ENCODE measurements at regions not wholly inside any gene's neighbourhood (a gene's known extent, or its start where the extent isn't known, plus 50 kb on each side); places are given as distances from the start of the nearest gene placed in this dataset.
"Not testable (repeated sequence)": the region's sequence is repeated elsewhere in the genome, so short reads cannot be mapped to it uniquely, and the experiment has no call there.

GRCh38 chr4:141356963-141357335 is 136.3 kb downstream of the ZNF330 start:
- Histone ChIP-seq H3K27ac (ENCODE audit: low read depth in 1 of 2, low read length in 1 of 2) (no peak overlapping the region), H3K9ac (ENCODE audit: insufficient read depth in 1 of 2, low read length in 2 of 2) (no peak overlapping the region)
- TF ChIP-seq, protein P1, sequence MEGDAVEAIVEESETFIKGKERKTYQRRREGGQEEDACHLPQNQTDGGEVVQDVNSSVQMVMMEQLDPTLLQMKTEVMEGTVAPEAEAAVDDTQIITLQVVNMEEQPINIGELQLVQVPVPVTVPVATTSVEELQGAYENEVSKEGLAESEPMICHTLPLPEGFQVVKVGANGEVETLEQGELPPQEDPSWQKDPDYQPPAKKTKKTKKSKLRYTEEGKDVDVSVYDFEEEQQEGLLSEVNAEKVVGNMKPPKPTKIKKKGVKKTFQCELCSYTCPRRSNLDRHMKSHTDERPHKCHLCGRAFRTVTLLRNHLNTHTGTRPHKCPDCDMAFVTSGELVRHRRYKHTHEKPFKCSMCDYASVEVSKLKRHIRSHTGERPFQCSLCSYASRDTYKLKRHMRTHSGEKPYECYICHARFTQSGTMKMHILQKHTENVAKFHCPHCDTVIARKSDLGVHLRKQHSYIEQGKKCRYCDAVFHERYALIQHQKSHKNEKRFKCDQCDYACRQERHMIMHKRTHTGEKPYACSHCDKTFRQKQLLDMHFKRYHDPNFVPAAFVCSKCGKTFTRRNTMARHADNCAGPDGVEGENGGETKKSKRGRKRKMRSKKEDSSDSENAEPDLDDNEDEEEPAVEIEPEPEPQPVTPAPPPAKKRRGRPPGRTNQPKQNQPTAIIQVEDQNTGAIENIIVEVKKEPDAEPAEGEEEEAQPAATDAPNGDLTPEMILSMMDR (IDR thresholded peaks at IDR 0.05; ENCODE audit: control extremely low read depth, extremely low read depth): no peak

DNA sequence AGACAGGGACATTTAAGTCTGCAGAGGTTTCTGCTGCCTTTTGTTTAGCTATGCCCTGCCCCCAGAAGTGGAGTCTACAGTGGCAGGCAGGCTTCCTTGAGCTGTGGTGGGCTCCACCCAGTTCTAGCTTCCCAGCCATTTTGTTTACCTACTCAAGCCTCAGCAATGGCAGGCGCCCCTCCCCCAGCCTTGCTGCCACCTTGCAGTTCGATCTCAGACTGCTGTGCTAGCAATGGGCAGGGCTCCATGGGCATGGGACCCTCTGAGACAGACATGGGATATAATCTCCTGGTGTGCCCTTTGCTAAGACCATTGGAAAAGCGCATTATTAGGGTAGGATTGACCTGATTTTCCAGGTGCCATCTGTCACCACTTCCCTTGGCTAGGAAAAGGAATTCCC is 147.5 kb downstream of the ZNF330 start:
- ATAC-seq (ENCODE audit: insufficient read depth, low FRiP score); H3K9ac ChIP-seq (ENCODE audit: insufficient read depth in 1 of 2, low read length in 2 of 2); DNase-seq; H3K27me3 ChIP-seq (ENCODE audit: control insufficient read depth in 3 of 3, insufficient read depth in 3 of 3, low read length in 2 of 3); H3K9me3 ChIP-seq (ENCODE audit: control insufficient read depth in 4 of 4, insufficient read depth in 3 of 4, low read length in 3 of 4); H3K27ac ChIP-seq (ENCODE audit: low read depth in 1 of 2, low read length in 1 of 2); H3K36me3 ChIP-seq (ENCODE audit: control insufficient read depth in 4 of 4, insufficient read depth in 4 of 4, low read length in 4 of 4); H3K4me1 ChIP-seq (ENCODE audit: control insufficient read depth in 5 of 5, insufficient read depth in 5 of 5, low read length in 5 of 5); H3K4me3 ChIP-seq: not testable (repeated sequence)
- WGBS, 2 donors: 90% methylated on average over 3 of the region's 3 CpGs

More at GRCh38 chr4:141356963-141357335, 136.3 kb downstream of the ZNF330 start:
- no peaks in the 10 kb centered on the region for H3K36me3 ChIP-seq (ENCODE audit: control insufficient read depth in 4 of 4, insufficient read depth in 4 of 4, low read length in 4 of 4)
- H3K9me3 ChIP-seq (ENCODE audit: control insufficient read depth in 4 of 4, insufficient read depth in 3 of 4, low read length in 3 of 4): peaks cover 0 to 3% (median 0%) of the 10 kb centered on the region in 4 donors
- no peaks in the 10 kb centered on the region for H3K27me3 ChIP-seq (ENCODE audit: control insufficient read depth in 3 of 3, insufficient read depth in 3 of 3, low read length in 2 of 3)
- H3K4me3 ChIP-seq: no peak overlapping the region
- ATAC-seq (ENCODE audit: insufficient read depth, low FRiP score) (no peak), DNase-seq (no peak)
- H3K4me1 ChIP-seq (ENCODE audit: control insufficient read depth in 5 of 5, insufficient read depth in 5 of 5, low read length in 5 of 5): peaks cover 0 to 11% (median 4%) of the 10 kb centered on the region in 5 donors

- Histone ChIP-seq H3K27ac (ENCODE audit: low read depth in 1 of 2, low read length in 1 of 2) (no peak overlapping the region), H3K4me3 (no peak overlapping the region), H3K36me3 (ENCODE audit: control insufficient read depth in 4 of 4, insufficient read depth in 4 of 4, low read length in 4 of 4) (no peaks in the 10 kb centered on the region), H3K27me3 (ENCODE audit: control insufficient read depth in 3 of 3, insufficient read depth in 3 of 3, low read length in 2 of 3) (no peaks in the 10 kb centered on the region), H3K9ac (ENCODE audit: insufficient read depth in 1 of 2, low read length in 2 of 2) (no peak overlapping the region), H3K9me3 (ENCODE audit: control insufficient read depth in 4 of 4, insufficient read depth in 3 of 4, low read length in 3 of 4) (peaks cover 0 to 5% (median 0%) of the 10 kb centered on the region in 4 donors), H3K4me1 (ENCODE audit: control insufficient read depth in 5 of 5, insufficient read depth in 5 of 5, low read length in 5 of 5) (no peaks in the 10 kb centered on the region)
- 78 to 84% methylated on average over 3 of the region's 3 CpGs for WGBS, 2 donors
- no peak for ATAC-seq (ENCODE audit: insufficient read depth, low FRiP score)
- TF ChIP-seq, protein P1 (IDR thresholded peaks at IDR 0.05; ENCODE audit: control extremely low read depth, extremely low read depth): no peak
- no peak for DNase-seq
Measured at GRCh38 chr4:141371206-141371605, 150.5 kb downstream of the ZNF330 start.

DNA sequence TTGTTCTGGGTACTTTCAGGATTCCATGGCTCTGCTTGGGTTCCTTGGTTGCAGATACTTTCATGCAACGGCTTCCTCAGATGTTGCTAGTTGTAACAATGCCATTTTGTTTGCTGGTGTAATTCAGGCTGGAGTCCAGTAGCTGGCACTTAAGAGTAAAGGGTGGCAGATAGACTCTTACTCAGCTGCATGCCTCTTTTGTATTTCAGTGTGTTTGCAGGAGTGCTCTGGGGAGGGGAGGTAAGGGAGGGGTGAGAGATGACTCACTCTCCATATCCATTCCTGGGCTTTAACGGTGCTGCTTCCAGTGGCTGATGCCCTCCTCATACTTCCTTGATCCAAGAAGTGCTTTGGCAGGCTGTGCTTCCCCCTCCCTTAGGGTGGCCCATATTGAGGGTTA is 155.2 kb downstream of the ZNF330 start:
- peaks cover 0 to 1% (median 0%) of the 10 kb centered on the region in 4 donors for H3K9me3 ChIP-seq (ENCODE audit: control insufficient read depth in 4 of 4, insufficient read depth in 3 of 4, low read length in 3 of 4)
- peak; percentile 97 for ATAC-seq (ENCODE audit: insufficient read depth, low FRiP score)
- no peak overlapping the region for H3K27ac ChIP-seq (ENCODE audit: low read depth in 1 of 2, low read length in 1 of 2)
- H3K4me1 ChIP-seq (ENCODE audit: control insufficient read depth in 5 of 5, insufficient read depth in 5 of 5, low read length in 5 of 5): no peaks in the 10 kb centered on the region
- H3K27me3 ChIP-seq (ENCODE audit: control insufficient read depth in 3 of 3, insufficient read depth in 3 of 3, low read length in 2 of 3): no peaks in the 10 kb centered on the region
- no peak for DNase-seq
- TF ChIP-seq, protein P1 (IDR thresholded peaks at IDR 0.05; ENCODE audit: control extremely low read depth, extremely low read depth): no peak
- no peaks in the 10 kb centered on the region for H3K36me3 ChIP-seq (ENCODE audit: control insufficient read depth in 4 of 4, insufficient read depth in 4 of 4, low read length in 4 of 4)
- WGBS, 2 donors: 48 to 81% methylated on average over 2 of the region's 2 CpGs
- H3K4me3 ChIP-seq: no peak overlapping the region
- H3K9ac ChIP-seq (ENCODE audit: insufficient read depth in 1 of 2, low read length in 2 of 2): no peak overlapping the region

Data from lung (tissue), 11 donors.